Gastrocnemius medialis (tissue), 4 donors: ENCODE measurements at regions not wholly inside any gene's neighbourhood (a gene's known extent, or its start where the extent isn't known, plus 50 kb on each side); places are given as distances from the start of the nearest gene placed in this dataset.

Source experiments
- CTCF ChIP-seq, 5 experiments: fragments of 450-650 bp in 3 of 5; fragments of 200-600 bp in 2 of 5; sonication (generic) in 2 of 5; IDR thresholded peaks in 4 of 5; conservative IDR thresholded peaks in 1 of 5; 1 replicate in 4 of 5; 2 replicates in 1 of 5; pipeline ENCODE4 v1.5.1; 2016 to 2019; ENCODE audit warnings: antibody characterized with exemption in 5 of 5, mild to moderate bottlenecking in 3 of 5, moderate library complexity in 3 of 5
- POLR2A ChIP-seq, 2 donors: fragments of 450-650 bp; IDR thresholded peaks; one replicate each; pipeline ENCODE4 v1.6.1; 2017; ENCODE audit warnings: antibody characterized with exemption in 2 of 2, mild to moderate bottlenecking in 2 of 2, moderate library complexity in 2 of 2

- TF ChIP-seq CTCF (IDR thresholded peaks at IDR 0.05 in 4 of 5, conservative IDR thresholded peaks at IDR 0.05 in 1 of 5), result no peak
- TF ChIP-seq POLR2A (IDR thresholded peaks at IDR 0.05), result no peak
These were observed 434.2 kb upstream of the PRR20A start for GRCh38 chr13:56706485-56706884.
